GM12865 (cell line): ENCODE measurements at regions not wholly inside any gene's neighbourhood (a gene's known extent, or its start where the extent isn't known, plus 50 kb on each side); places are given as distances from the start of the nearest gene placed in this dataset.

ENCODE experiments used
- DNase-seq: peaks from one replicate; pipeline ENCODE4 v3.0.0; 2010; ENCODE audit warnings: low read depth
- H3K4me3 ChIP-seq: 2 replicates; pipeline ENCODE4 v1.5.1; 2011; ENCODE audit warnings: mild to moderate bottlenecking, low read depth, low read length, control low read depth
- TF ChIP-seq, protein P1 (sequence below): IDR thresholded peaks from 2 replicates; pipeline ENCODE4 v1.5.1; 2011; ENCODE audit warnings: low read length, control low read depth, low read depth, inconsistent platforms; ENCODE audit not compliant: insufficient read depth; ENCODE audit errors: missing control alignments

DNA sequence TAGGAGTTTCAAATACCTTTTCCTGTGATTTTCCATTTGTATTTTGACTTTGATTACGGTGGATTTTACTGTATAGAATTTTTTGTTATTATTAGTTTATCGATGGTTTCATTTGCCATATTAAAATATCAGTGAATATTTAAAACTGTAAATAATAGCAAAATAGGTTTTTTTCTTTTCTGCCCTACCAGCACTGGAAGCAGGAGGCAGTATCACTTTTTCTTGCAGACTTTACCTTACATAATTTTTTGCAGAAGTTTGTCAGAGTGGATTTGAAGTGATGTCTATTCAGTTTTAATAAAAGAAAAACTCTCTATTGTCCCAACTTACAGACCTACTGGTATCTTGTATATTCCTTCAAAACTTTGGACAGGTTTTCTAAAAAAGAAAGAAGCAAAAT, 213.6 kb downstream of the CENPF start:
- no peak for DNase-seq
- TF ChIP-seq, protein P1, sequence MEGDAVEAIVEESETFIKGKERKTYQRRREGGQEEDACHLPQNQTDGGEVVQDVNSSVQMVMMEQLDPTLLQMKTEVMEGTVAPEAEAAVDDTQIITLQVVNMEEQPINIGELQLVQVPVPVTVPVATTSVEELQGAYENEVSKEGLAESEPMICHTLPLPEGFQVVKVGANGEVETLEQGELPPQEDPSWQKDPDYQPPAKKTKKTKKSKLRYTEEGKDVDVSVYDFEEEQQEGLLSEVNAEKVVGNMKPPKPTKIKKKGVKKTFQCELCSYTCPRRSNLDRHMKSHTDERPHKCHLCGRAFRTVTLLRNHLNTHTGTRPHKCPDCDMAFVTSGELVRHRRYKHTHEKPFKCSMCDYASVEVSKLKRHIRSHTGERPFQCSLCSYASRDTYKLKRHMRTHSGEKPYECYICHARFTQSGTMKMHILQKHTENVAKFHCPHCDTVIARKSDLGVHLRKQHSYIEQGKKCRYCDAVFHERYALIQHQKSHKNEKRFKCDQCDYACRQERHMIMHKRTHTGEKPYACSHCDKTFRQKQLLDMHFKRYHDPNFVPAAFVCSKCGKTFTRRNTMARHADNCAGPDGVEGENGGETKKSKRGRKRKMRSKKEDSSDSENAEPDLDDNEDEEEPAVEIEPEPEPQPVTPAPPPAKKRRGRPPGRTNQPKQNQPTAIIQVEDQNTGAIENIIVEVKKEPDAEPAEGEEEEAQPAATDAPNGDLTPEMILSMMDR, result no peak
- no peak overlapping the region for H3K4me3 ChIP-seq

GRCh38 chr1:214823311-214824117, 220.5 kb downstream of the CENPF start:
- TF ChIP-seq, protein P1, result peak; percentile 17
- DNase-seq, result peak; percentile 14
- H3K4me3 ChIP-seq, result no peak overlapping the region

DNA sequence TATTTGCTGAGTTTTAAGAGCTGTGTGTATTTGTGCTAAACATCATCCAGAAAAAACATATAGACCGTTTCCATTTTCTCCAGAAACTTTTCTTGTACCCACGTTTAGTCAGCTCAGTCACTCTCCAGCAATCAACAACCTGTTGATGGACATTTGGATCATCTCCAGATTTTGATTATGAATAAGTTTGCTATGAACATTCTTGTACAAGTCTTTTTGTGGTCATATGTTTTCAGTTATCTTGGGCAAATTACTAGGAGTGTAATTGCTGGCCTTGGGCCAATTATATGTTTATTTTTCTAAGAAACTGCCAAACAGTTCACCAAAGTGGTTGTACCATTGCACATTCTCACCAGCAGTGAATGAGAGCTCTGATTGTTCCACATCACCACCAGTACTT, 221.8 kb downstream of the CENPF start:
- no peak overlapping the region for H3K4me3 ChIP-seq
- TF ChIP-seq, protein P1, result no peak
- DNase-seq, result no peak

DNA sequence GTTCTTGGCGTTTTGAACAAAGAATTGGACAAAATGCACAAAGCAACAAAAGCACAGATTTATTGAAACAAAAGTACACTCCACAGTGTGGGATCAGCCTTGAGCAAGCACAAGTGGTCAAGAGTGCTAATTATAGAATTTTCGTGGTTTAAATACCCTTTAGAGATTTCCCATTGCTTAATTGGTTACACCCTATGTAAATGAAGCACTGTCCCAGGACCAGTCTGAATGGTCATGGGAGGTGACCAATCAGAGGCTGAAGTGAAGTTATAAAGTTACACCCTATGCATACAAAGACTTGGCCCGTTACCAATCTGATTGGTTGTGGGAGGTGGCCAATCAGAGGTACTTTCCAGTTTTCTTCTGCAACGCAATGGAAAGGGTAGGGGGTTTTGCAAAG, 223.6 kb downstream of the CENPF start:
- no peak for DNase-seq
- TF ChIP-seq, protein P1, result no peak
- H3K4me3 ChIP-seq, result no peak overlapping the region

DNA sequence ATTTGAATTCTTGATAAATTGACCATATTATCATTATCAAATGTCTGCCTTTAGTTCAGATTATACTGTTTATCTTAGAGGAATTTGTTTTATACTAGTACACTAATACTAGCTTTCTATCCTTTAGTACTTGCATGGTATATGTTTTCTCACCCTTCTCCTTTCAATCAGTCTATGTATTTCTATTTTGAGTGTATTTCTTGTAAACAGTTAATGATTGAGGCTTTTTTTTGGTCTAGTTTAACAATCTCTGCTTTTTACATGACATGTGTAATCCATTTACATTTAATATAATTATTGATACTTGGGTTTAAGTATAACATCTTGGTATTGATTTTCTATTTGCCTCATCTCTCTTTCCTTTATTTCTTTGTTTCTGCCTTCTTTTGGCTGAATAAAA, 224.9 kb downstream of the CENPF start:
- TF ChIP-seq, protein P1, result no peak
- DNase-seq, result no peak
- no peak overlapping the region for H3K4me3 ChIP-seq

DNA sequence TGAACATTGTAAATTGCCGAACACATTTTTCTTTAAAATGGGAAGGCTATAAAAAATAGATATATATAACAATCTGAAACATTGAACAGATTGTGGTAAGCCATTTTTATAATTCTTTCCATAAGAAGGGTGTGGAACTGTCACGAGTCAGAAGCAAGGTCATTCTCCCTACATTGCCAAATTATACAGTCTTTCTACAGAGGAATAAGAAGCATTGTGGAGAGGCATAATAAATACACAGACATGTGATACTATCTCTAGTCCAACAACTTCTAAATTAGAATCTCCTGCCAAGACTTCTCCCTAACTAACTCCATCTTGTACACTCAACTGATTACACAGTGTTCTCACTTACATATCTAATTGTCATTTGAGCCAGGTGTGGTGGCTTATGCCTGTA, 227.9 kb downstream of the CENPF start:
- no peak for DNase-seq
- TF ChIP-seq, protein P1, result no peak
- no peak overlapping the region for H3K4me3 ChIP-seq

GRCh38 chr1:214831956-214832355, 229.0 kb downstream of the CENPF start:
- TF ChIP-seq, protein P1, result no peak
- H3K4me3 ChIP-seq, result no peak overlapping the region
- DNase-seq, result no peak
